Brain microvascular endothelial cell (primary cell): ENCODE measurements at regions not wholly inside any gene's neighbourhood (a gene's known extent, or its start where the extent isn't known, plus 50 kb on each side); places are given as distances from the start of the nearest gene placed in this dataset.

Experiments used
- DNase-seq: peaks from one replicate; pipeline ENCODE4 v3.0.0-alpha.2; 2020
- H3K27ac ChIP-seq: fragments of 250-450 bp; sonication (Bioruptor Pico); 2 replicates; pipeline ENCODE4 v1.5.1; 2020; ENCODE audit warnings: mild to moderate bottlenecking, moderate library complexity
- H3K27me3 ChIP-seq: fragments of 250-450 bp; sonication (Bioruptor Pico); replicated peaks from 2 replicates; pipeline ENCODE4 v1.5.1; 2020; ENCODE audit warnings: mild to moderate bottlenecking
- H3K36me3 ChIP-seq: fragments of 250-450 bp; sonication (Bioruptor Pico); replicated peaks from 2 replicates; pipeline ENCODE4 v1.5.1; 2020; ENCODE audit warnings: mild to moderate bottlenecking
- H3K4me3 ChIP-seq: 2 replicates; pipeline ENCODE4 v1.5.1; 2011; ENCODE audit warnings: low read depth, mild to moderate bottlenecking, control low read depth, low read length, moderate library complexity
- CTCF ChIP-seq: IDR thresholded peaks from 2 replicates; pipeline ENCODE4 v1.5.1; 2011; ENCODE audit warnings: low read depth, mild to moderate bottlenecking, moderate library complexity, low read length, control low read depth, inconsistent platforms; ENCODE audit errors: missing control alignments
- in situ Hi-C: cut with HindIII; loops from 2 replicates; pipeline ENCODE4 v1.10.0; 2017; ENCODE audit warnings: low sequenced_read_pairs, low pct_ligation_motif_present

GRCh38 chr7:79668292-79668691, 214.8 kb upstream of the MAGI2 start:
- Histone ChIP-seq H3K36me3 (no peaks in the 10 kb centered on the region), H3K27ac (no peak overlapping the region), H3K4me3 (no peak overlapping the region), H3K27me3 (no peaks in the 10 kb centered on the region)
- no peak for TF ChIP-seq CTCF
- peak; percentile 20 for DNase-seq
- in situ Hi-C loops: no loop called here

DNA sequence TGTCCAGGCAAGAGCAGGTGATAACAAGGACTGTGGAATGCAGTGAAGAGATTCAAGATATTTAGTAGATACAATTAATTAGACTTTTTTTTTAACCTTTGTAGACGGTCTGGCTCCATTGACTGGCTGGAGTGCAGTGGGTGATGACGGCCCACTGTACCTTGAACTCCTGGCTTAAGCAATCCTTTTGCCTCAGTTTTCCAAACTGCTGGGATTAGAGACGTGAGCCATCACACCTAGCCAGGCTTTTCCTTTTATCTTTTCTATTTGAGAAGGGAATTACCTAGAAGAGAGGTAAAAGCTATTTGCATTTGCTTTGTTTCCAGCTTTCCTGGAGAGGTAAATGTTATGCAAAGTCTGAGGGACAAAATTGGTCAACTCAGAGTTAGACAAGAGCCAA, 213.0 kb upstream of the MAGI2 start:
- TF ChIP-seq CTCF: no peak
- H3K36me3 ChIP-seq: no peaks in the 10 kb centered on the region
- in situ Hi-C loops: no loop called here
- DNase-seq: no peak
- no peaks in the 10 kb centered on the region for H3K27me3 ChIP-seq
- no peak overlapping the region for H3K4me3 ChIP-seq
- H3K27ac ChIP-seq: no peak overlapping the region

DNA sequence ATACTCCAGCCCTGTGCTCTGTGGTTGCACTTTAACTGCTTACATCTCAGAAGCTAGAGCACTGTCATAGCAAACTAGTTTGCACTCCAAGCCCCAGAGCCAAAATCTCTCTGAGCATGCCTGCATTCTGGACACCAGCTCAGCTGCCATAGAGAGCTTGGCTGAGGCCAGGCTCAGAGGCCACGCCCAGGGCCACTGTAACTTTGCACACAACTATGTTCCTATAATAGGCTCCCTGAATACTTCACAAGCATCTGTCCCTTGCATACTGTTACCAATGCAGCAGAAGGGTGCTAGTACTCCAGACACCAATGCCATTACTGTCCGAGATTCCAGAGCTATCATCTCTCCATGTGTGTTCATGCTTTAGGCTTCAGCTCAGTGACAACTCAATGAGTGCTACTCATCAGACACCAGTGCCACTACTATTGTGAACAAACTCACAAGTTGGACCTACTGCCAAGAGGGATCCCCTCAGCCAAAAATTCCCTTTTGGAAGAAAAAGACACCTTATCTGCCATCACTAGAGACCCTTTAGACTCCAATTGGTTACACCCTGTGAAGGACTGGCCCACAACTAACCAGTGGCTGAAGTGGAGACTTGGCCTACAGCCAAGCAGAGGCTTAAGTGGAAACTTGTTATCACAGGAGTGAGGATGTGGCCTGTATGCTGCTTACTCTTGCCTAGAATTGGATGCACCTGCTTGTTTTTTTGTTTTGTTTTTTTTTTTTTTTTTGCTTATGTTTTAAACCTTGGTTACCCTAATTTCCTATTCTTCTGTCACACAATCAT, 211.6 kb upstream of the MAGI2 start:
- Histone ChIP-seq H3K27me3 (no peaks in the 10 kb centered on the region), H3K27ac (no peak overlapping the region), H3K4me3 (no peak overlapping the region), H3K36me3 (no peaks in the 10 kb centered on the region)
- no peak for TF ChIP-seq CTCF
- in situ Hi-C loops: no loop called here
- no peak for DNase-seq

DNA sequence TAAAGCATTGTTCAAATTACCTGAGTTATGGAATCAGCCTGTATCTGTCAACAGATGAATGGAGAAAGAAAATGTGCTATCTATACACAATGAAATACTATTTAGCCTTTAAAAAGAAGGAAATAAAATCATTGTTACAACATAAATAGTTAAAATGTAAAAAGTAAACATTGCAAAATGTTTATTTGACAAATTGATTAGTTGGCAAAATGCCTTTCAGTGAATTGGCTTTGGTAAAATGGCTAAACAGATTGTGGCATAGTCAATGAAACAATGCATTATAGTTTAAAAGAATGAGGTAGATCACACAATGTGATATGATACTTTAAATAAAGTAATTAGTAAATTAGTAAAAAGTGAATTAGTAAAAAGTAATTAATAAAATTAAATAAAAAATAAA, 204.8 kb upstream of the MAGI2 start:
- Histone ChIP-seq H3K4me3 (no peak overlapping the region), H3K27me3 (no peaks in the 10 kb centered on the region), H3K36me3 (no peaks in the 10 kb centered on the region), H3K27ac (no peak overlapping the region)
- in situ Hi-C loops: no loop called here
- TF ChIP-seq CTCF: no peak
- DNase-seq: no peak

- in situ Hi-C loops: no loop called here
Measured at GRCh38 chr7:79653136-79653631, 199.7 kb upstream of the MAGI2 start.

More at GRCh38 chr7:79653136-79653631, 199.7 kb upstream of the MAGI2 start:
- TF ChIP-seq CTCF: no peak
- Histone ChIP-seq H3K27me3 (no peaks in the 10 kb centered on the region), H3K4me3 (no peak overlapping the region), H3K36me3 (no peaks in the 10 kb centered on the region), H3K27ac (peak overlapping the region; percentile 38)
- peak; percentile 24 for DNase-seq
